Brain microvascular endothelial cell (primary cell): ENCODE measurements at regions not wholly inside any gene's neighbourhood (a gene's known extent, or its start where the extent isn't known, plus 50 kb on each side); places are given as distances from the start of the nearest gene placed in this dataset.

Experiments
- DNase-seq: peaks from one replicate; pipeline ENCODE4 v3.0.0-alpha.2; 2020
- H3K27ac ChIP-seq: fragments of 250-450 bp; sonication (Bioruptor Pico); 2 replicates; pipeline ENCODE4 v1.5.1; 2020; ENCODE audit warnings: mild to moderate bottlenecking, moderate library complexity
- H3K27me3 ChIP-seq: fragments of 250-450 bp; sonication (Bioruptor Pico); replicated peaks from 2 replicates; pipeline ENCODE4 v1.5.1; 2020; ENCODE audit warnings: mild to moderate bottlenecking
- H3K36me3 ChIP-seq: fragments of 250-450 bp; sonication (Bioruptor Pico); replicated peaks from 2 replicates; pipeline ENCODE4 v1.5.1; 2020; ENCODE audit warnings: mild to moderate bottlenecking
- H3K4me3 ChIP-seq: 2 replicates; pipeline ENCODE4 v1.5.1; 2011; ENCODE audit warnings: low read depth, mild to moderate bottlenecking, control low read depth, low read length, moderate library complexity
- in situ Hi-C: cut with HindIII; loops from 2 replicates; pipeline ENCODE4 v1.10.0; 2017; ENCODE audit warnings: low sequenced_read_pairs, low pct_ligation_motif_present
- TF ChIP-seq, protein P1 (sequence below): IDR thresholded peaks from 2 replicates; pipeline ENCODE4 v1.5.1; 2011; ENCODE audit warnings: low read depth, mild to moderate bottlenecking, moderate library complexity, low read length, control low read depth, inconsistent platforms; ENCODE audit errors: missing control alignments

DNA sequence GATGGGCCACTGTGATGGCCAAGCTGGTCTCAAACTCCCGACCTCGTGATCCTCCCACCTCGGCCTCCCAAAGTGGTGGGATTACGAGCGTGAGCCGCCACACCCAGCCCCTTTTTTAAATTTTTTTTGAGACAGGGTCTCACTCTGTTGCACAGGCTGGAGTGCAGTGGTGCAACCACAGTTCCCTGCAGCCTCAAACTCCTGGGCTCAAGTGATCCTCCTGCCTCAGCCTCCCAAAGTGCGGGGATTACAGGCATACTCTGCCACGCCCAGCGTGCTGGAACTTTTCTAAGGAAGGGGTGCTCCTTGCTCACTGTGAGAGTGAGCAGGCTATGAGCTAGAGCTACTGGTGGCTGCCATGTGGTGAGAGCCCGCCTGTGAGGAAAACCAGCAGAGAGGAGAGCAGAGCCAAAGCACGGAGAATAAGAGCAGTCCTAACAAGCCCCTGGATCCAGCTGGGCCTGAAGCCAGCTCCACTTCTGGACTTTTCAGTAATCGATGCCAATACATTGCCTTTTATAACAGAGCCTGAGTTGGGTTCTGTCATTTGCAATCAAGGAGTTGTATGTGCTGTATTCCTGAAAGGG, 75.5 kb upstream of the UNC5A start:
- no peak overlapping the region for H3K4me3 ChIP-seq
- in situ Hi-C loops: no loop called here
- no peak for DNase-seq
- H3K36me3 ChIP-seq: no peaks in the 10 kb centered on the region
- TF ChIP-seq, protein P1, sequence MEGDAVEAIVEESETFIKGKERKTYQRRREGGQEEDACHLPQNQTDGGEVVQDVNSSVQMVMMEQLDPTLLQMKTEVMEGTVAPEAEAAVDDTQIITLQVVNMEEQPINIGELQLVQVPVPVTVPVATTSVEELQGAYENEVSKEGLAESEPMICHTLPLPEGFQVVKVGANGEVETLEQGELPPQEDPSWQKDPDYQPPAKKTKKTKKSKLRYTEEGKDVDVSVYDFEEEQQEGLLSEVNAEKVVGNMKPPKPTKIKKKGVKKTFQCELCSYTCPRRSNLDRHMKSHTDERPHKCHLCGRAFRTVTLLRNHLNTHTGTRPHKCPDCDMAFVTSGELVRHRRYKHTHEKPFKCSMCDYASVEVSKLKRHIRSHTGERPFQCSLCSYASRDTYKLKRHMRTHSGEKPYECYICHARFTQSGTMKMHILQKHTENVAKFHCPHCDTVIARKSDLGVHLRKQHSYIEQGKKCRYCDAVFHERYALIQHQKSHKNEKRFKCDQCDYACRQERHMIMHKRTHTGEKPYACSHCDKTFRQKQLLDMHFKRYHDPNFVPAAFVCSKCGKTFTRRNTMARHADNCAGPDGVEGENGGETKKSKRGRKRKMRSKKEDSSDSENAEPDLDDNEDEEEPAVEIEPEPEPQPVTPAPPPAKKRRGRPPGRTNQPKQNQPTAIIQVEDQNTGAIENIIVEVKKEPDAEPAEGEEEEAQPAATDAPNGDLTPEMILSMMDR: no peak
- H3K27me3 ChIP-seq: peaks cover 31% of the 10 kb centered on the region
- no peak overlapping the region for H3K27ac ChIP-seq

- H3K27me3 ChIP-seq: peaks cover 39% of the 10 kb centered on the region
- in situ Hi-C loops: no loop called here
- no peak for DNase-seq
- no peak overlapping the region for H3K4me3 ChIP-seq
- no peak overlapping the region for H3K27ac ChIP-seq
- TF ChIP-seq, protein P1: no peak
- no peaks in the 10 kb centered on the region for H3K36me3 ChIP-seq
Observed at GRCh38 chr5:176735383-176736265, 74.7 kb upstream of the UNC5A start.

GRCh38 chr5:176736301-176736930, 73.9 kb upstream of the UNC5A start:
- Histone ChIP-seq H3K27me3 (peaks cover 44% of the 10 kb centered on the region), H3K27ac (no peak overlapping the region), H3K4me3 (no peak overlapping the region), H3K36me3 (no peaks in the 10 kb centered on the region)
- in situ Hi-C loops: no loop called here
- TF ChIP-seq, protein P1: no peak
- DNase-seq: no peak

DNA sequence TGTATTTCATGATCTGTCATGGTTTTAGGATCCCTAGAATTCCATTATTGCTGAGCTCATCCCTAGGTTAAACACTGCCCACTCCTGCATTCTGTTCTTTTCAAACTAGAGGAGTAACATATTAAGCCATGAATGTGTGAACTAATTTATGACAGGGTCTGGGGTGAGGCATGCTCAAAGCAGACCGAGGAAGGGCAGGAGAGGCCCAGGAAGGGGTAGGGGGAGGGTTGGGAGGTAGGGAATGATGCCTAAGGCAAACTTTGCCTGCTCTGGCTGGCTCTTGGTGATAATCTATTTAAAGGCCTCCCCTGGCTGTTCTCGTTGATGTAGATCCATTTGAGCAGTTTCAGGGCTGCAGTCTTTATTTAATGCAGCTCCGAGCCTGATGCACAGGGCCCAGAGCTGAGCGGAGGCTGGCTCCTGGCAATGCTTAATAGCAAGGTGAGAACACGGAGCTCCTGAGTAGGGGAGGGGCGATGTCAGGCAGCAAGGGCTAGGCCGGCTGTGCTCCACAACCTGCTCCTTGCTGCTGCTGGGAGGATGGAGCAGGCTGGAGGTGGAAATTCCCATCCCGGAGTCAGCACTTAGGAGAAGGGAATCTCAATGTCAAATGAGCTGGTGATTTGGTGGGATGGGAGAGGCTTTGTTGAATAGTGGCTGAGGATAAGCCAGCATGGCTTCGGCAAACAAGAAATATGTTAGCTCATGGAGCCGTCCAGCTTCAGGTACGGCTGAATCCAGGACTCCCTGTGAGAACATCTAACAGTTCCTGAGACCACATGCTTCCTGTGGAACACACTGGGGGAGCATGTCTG, 73.2 kb upstream of the UNC5A start:
- H3K4me3 ChIP-seq: no peak overlapping the region
- no peak overlapping the region for H3K27ac ChIP-seq
- H3K36me3 ChIP-seq: no peaks in the 10 kb centered on the region
- in situ Hi-C loops: no loop called here
- TF ChIP-seq, protein P1: no peak
- peaks cover 50% of the 10 kb centered on the region for H3K27me3 ChIP-seq
- DNase-seq: no peak

DNA sequence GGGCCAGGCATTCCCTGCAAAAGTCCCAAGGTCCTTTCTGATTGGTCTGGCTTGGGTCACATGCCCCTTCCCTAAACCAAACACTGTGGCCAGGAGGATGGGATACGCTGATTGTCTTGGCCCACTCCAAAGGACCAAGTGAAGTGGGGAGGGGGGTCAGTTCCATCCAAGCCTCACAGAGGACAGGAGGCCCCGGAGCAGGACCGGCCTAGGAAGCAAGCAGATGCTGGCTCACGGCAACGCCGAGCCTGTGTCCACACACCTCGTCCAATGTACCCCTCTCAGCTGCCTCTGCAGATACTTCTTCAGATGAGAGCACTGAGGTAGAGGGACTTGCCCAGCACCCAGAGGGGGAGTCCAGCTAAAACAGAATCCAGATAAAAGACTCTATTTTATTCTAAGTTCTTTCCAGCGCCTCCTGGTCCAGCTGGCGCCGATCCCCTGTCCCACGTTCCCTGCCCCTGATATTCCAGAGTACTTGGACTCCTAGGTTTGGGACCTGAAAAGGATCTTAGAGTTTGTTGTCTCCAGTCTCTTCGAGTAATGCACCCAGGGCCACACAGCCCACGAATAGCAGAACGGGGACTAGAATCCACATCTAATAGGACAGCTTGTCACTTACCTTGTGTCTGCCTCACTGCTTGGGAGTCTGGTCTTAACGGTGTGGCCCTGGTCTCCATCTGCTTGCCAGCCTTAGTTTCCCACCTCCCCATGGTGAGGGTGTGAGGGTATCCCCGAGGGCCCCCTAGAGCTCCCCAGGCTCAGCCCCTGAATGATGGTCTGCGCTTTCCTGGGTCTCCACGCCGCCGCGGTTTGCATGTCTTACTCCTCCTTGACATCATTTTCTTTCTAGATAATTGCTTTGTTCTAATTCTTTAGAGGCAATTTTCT, 72.4 kb upstream of the UNC5A start:
- H3K36me3 ChIP-seq: no peaks in the 10 kb centered on the region
- TF ChIP-seq, protein P1: no peak
- no peak overlapping the region for H3K4me3 ChIP-seq
- H3K27ac ChIP-seq: no peak overlapping the region
- in situ Hi-C loops: no loop called here
- DNase-seq: no peak
- peaks cover 55% of the 10 kb centered on the region for H3K27me3 ChIP-seq
